Fibroblast of lung (primary cell): ENCODE measurements at regions not wholly inside any gene's neighbourhood (a gene's known extent, or its start where the extent isn't known, plus 50 kb on each side); places are given as distances from the start of the nearest gene placed in this dataset.

ENCODE experiments used
- EZH2 ChIP-seq: IDR thresholded peaks from 2 replicates; pipeline ENCODE4 v1.5.1; 2012; ENCODE audit warnings: low read length, control low read depth, mild to moderate bottlenecking; ENCODE audit errors: missing control alignments
- TF ChIP-seq, protein P1 (sequence below), 2 donors: IDR thresholded peaks in 1 of 2; conservative IDR thresholded peaks in 1 of 2; 1 replicate in 1 of 2; 2 replicates in 1 of 2; pipeline ENCODE4 v1.5.1; 2011 to 2012; ENCODE audit warnings: low read length in 2 of 2, control low read depth in 1 of 2, inconsistent platforms in 1 of 2, low read depth in 1 of 2, mild to moderate bottlenecking in 1 of 2

DNA sequence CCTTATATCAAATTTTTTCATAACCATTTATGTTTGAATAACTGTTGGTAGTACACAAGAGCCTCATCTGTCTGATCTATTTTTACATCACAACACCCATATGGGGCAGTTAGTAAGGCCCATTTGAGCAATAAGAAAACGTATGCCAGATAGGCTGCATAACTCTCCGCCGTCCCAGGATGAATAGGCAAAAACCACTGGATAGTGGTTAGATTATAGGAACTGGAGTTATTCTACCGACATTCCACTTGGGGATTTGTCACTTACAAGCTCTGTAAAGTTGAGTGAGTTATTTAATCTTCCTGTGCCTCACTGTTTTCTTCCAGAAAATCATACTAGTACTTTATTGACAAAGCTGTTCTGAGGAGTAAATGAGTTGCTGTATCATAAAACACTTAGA lies 881.9 kb downstream of the QKI start:
- TF ChIP-seq, protein P1, sequence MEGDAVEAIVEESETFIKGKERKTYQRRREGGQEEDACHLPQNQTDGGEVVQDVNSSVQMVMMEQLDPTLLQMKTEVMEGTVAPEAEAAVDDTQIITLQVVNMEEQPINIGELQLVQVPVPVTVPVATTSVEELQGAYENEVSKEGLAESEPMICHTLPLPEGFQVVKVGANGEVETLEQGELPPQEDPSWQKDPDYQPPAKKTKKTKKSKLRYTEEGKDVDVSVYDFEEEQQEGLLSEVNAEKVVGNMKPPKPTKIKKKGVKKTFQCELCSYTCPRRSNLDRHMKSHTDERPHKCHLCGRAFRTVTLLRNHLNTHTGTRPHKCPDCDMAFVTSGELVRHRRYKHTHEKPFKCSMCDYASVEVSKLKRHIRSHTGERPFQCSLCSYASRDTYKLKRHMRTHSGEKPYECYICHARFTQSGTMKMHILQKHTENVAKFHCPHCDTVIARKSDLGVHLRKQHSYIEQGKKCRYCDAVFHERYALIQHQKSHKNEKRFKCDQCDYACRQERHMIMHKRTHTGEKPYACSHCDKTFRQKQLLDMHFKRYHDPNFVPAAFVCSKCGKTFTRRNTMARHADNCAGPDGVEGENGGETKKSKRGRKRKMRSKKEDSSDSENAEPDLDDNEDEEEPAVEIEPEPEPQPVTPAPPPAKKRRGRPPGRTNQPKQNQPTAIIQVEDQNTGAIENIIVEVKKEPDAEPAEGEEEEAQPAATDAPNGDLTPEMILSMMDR (conservative IDR thresholded peaks at IDR 0.05 in 1 of 2, IDR thresholded peaks at IDR 0.05 in 1 of 2; ENCODE audit: low read depth in 1 of 2, low read length in 2 of 2), result no peak
- TF ChIP-seq EZH2, result no peak
